IPS-18a (cell line): ENCODE measurements at regions not wholly inside any gene's neighbourhood (a gene's known extent, or its start where the extent isn't known, plus 50 kb on each side); places are given as distances from the start of the nearest gene placed in this dataset.
"Not testable (repeated sequence)": the region's sequence is repeated elsewhere in the genome, so short reads cannot be mapped to it uniquely, and the experiment has no call there.

ENCODE experiments used
- H3K27ac ChIP-seq: one replicate; pipeline ENCODE4 v1.5.1; 2013; ENCODE audit warnings: low read length
- H3K27me3 ChIP-seq: one replicate; pipeline ENCODE4 v1.6.1; 2013; ENCODE audit warnings: mild to moderate bottlenecking, low read length; ENCODE audit not compliant: control insufficient read depth, insufficient read depth
- H3K36me3 ChIP-seq: one replicate; pipeline ENCODE4 v1.6.1; 2013; ENCODE audit warnings: low read depth, low read length; ENCODE audit not compliant: control insufficient read depth
- H3K4me1 ChIP-seq: one replicate; pipeline ENCODE4 v1.6.1; 2013; ENCODE audit warnings: low read depth, low read length; ENCODE audit not compliant: control insufficient read depth
- H3K4me3 ChIP-seq: one replicate; pipeline ENCODE4 v1.5.1; 2013; ENCODE audit warnings: low read length
- H3K9ac ChIP-seq: one replicate; pipeline ENCODE4 v1.6.1; 2013; ENCODE audit warnings: mild to moderate bottlenecking, low read length, moderate library complexity
- H3K9me3 ChIP-seq: one replicate; pipeline ENCODE4 v1.6.1; 2013; ENCODE audit warnings: low read depth, low read length; ENCODE audit not compliant: control insufficient read depth

- no peak overlapping the region for H3K4me3 ChIP-seq
- H3K27ac ChIP-seq, result no peak overlapping the region
- no peaks in the 10 kb centered on the region for H3K36me3 ChIP-seq
- no peaks in the 10 kb centered on the region for H3K27me3 ChIP-seq
- H3K4me1 ChIP-seq, result no peaks in the 10 kb centered on the region
- H3K9me3 ChIP-seq, result no peaks in the 10 kb centered on the region
- no peak overlapping the region for H3K9ac ChIP-seq
Observed at GRCh38 chr2:67182884-67183283, 214.2 kb upstream of the ETAA1 start.

- Histone ChIP-seq H3K4me3 (no peak overlapping the region), H3K4me1 (no peaks in the 10 kb centered on the region), H3K27ac (no peak overlapping the region), H3K9ac (no peak overlapping the region), H3K9me3 (no peaks in the 10 kb centered on the region), H3K36me3 (no peaks in the 10 kb centered on the region), H3K27me3 (no peaks in the 10 kb centered on the region)
Observed at GRCh38 chr2:67186326-67186725, 210.8 kb upstream of the ETAA1 start.

- Histone ChIP-seq H3K9me3 (no peaks in the 10 kb centered on the region), H3K27ac (no peak overlapping the region), H3K27me3 (no peaks in the 10 kb centered on the region), H3K36me3 (no peaks in the 10 kb centered on the region), H3K4me3 (no peak overlapping the region), H3K4me1 (no peaks in the 10 kb centered on the region), H3K9ac (no peak overlapping the region)
Observed at GRCh38 chr2:67186871-67187270, 210.3 kb upstream of the ETAA1 start.

- not testable (repeated sequence) for H3K4me1 ChIP-seq, H3K27me3 ChIP-seq, H3K9ac ChIP-seq
Observed at GRCh38 chr2:67195327-67195726, 201.8 kb upstream of the ETAA1 start.

GRCh38 chr2:67201521-67201920, 195.6 kb upstream of the ETAA1 start:
- Histone ChIP-seq H3K9me3 (no peaks in the 10 kb centered on the region), H3K27ac (no peak overlapping the region), H3K36me3 (no peaks in the 10 kb centered on the region), H3K4me3 (no peak overlapping the region), H3K9ac (no peak overlapping the region), H3K27me3 (no peaks in the 10 kb centered on the region), H3K4me1 (no peaks in the 10 kb centered on the region)

More at GRCh38 chr2:67195327-67195726, 201.8 kb upstream of the ETAA1 start:
- not testable (repeated sequence) for H3K9me3 ChIP-seq, H3K36me3 ChIP-seq, H3K27ac ChIP-seq, H3K4me3 ChIP-seq

- no peaks in the 10 kb centered on the region for H3K36me3 ChIP-seq
- H3K27ac ChIP-seq, result no peak overlapping the region
- H3K9ac ChIP-seq, result no peak overlapping the region
- H3K27me3 ChIP-seq, result no peaks in the 10 kb centered on the region
- H3K4me3 ChIP-seq, result no peak overlapping the region
- no peaks in the 10 kb centered on the region for H3K9me3 ChIP-seq
- peaks cover 5% of the 10 kb centered on the region for H3K4me1 ChIP-seq
Observed at GRCh38 chr2:67204349-67204748, 192.8 kb upstream of the ETAA1 start.

GRCh38 chr2:67208887-67209500, 188.1 kb upstream of the ETAA1 start:
- Histone ChIP-seq H3K4me1 (peaks cover 5% of the 10 kb centered on the region), H3K9ac (no peak overlapping the region), H3K4me3 (no peak overlapping the region), H3K27me3 (no peaks in the 10 kb centered on the region), H3K36me3 (no peaks in the 10 kb centered on the region), H3K9me3 (no peaks in the 10 kb centered on the region), H3K27ac (no peak overlapping the region)

- H3K27ac ChIP-seq, result no peak overlapping the region
- no peaks in the 10 kb centered on the region for H3K27me3 ChIP-seq
- H3K9ac ChIP-seq, result no peak overlapping the region
- H3K9me3 ChIP-seq, result no peaks in the 10 kb centered on the region
- no peaks in the 10 kb centered on the region for H3K36me3 ChIP-seq
- H3K4me3 ChIP-seq, result no peak overlapping the region
- peaks cover 10% of the 10 kb centered on the region for H3K4me1 ChIP-seq
Observed at GRCh38 chr2:67210430-67210829, 186.7 kb upstream of the ETAA1 start.

GRCh38 chr2:67212203-67212602, 184.9 kb upstream of the ETAA1 start:
- Histone ChIP-seq H3K4me3 (no peak overlapping the region), H3K27ac (no peak overlapping the region), H3K9ac (no peak overlapping the region), H3K27me3 (no peaks in the 10 kb centered on the region), H3K4me1 (peaks cover 10% of the 10 kb centered on the region), H3K36me3 (no peaks in the 10 kb centered on the region), H3K9me3 (no peaks in the 10 kb centered on the region)

GRCh38 chr2:67213270-67213670, 183.9 kb upstream of the ETAA1 start:
- H3K4me3 ChIP-seq, result no peak overlapping the region
- no peaks in the 10 kb centered on the region for H3K27me3 ChIP-seq
- no peak overlapping the region for H3K27ac ChIP-seq
- H3K4me1 ChIP-seq, result peaks cover 5% of the 10 kb centered on the region
- H3K9ac ChIP-seq, result no peak overlapping the region
- H3K36me3 ChIP-seq, result no peaks in the 10 kb centered on the region
- no peaks in the 10 kb centered on the region for H3K9me3 ChIP-seq

GRCh38 chr2:67213677-67214402, 183.3 kb upstream of the ETAA1 start:
- Histone ChIP-seq H3K27ac (no peak overlapping the region), H3K9me3 (no peaks in the 10 kb centered on the region), H3K27me3 (no peaks in the 10 kb centered on the region)

GRCh38 chr2:67214585-67215185, 182.4 kb upstream of the ETAA1 start:
- H3K27me3 ChIP-seq, result no peaks in the 10 kb centered on the region
- H3K4me1 ChIP-seq, result peaks cover 5% of the 10 kb centered on the region
- H3K4me3 ChIP-seq, result no peak overlapping the region
- H3K9ac ChIP-seq, result no peak overlapping the region
- H3K27ac ChIP-seq, result no peak overlapping the region
- H3K36me3 ChIP-seq, result no peaks in the 10 kb centered on the region
- no peaks in the 10 kb centered on the region for H3K9me3 ChIP-seq

More at GRCh38 chr2:67213677-67214402, 183.3 kb upstream of the ETAA1 start:
- Histone ChIP-seq H3K36me3 (no peaks in the 10 kb centered on the region), H3K4me3 (no peak overlapping the region), H3K9ac (no peak overlapping the region), H3K4me1 (peaks cover 5% of the 10 kb centered on the region)
